M059J (cell line): ENCODE measurements at regions not wholly inside any gene's neighbourhood (a gene's known extent, or its start where the extent isn't known, plus 50 kb on each side); places are given as distances from the start of the nearest gene placed in this dataset.

Source experiments
- DNase-seq: peaks from one replicate; pipeline ENCODE4 v3.0.0-alpha.2; 2012; ENCODE audit warnings: low read depth

- no peak for DNase-seq
These were observed 175.1 kb upstream of the DDX18 start for GRCh38 chr2:117639401-117639800.

- DNase-seq: no peak
These were observed 170.1 kb upstream of the DDX18 start for GRCh38 chr2:117644403-117644802.

GRCh38 chr2:117645458-117645857 lies 169.0 kb upstream of the DDX18 start:
- no peak for DNase-seq

GRCh38 chr2:117646099-117646498 lies 168.4 kb upstream of the DDX18 start:
- DNase-seq: no peak

- DNase-seq: no peak
These were observed 167.6 kb upstream of the DDX18 start for GRCh38 chr2:117646872-117647271.

- DNase-seq: no peak
These were observed 157.9 kb upstream of the DDX18 start for GRCh38 chr2:117656546-117656945.

- no peak for DNase-seq
These were observed 152.9 kb upstream of the DDX18 start for GRCh38 chr2:117661619-117662018.

- no peak for DNase-seq
These were observed 140.3 kb upstream of the DDX18 start for GRCh38 chr2:117674172-117674571.

- DNase-seq: no peak
These were observed 134.5 kb upstream of the DDX18 start for GRCh38 chr2:117679952-117680351.

- no peak for DNase-seq
These were observed 129.6 kb upstream of the DDX18 start for GRCh38 chr2:117684919-117685318.

GRCh38 chr2:117686699-117687098 lies 127.8 kb upstream of the DDX18 start:
- no peak for DNase-seq

- DNase-seq: no peak
These were observed 122.9 kb upstream of the DDX18 start for GRCh38 chr2:117691595-117691994.

GRCh38 chr2:117692001-117692763 lies 122.3 kb upstream of the DDX18 start:
- DNase-seq: no peak

- no peak for DNase-seq
These were observed 121.3 kb upstream of the DDX18 start for GRCh38 chr2:117693154-117693553.

GRCh38 chr2:117693651-117694050 lies 120.8 kb upstream of the DDX18 start:
- no peak for DNase-seq

GRCh38 chr2:117698287-117698686 lies 116.2 kb upstream of the DDX18 start:
- no peak for DNase-seq

GRCh38 chr2:117698819-117699218 lies 115.7 kb upstream of the DDX18 start:
- DNase-seq: no peak

- DNase-seq: no peak
These were observed 114.0 kb upstream of the DDX18 start for GRCh38 chr2:117700471-117700870.

- no peak for DNase-seq
These were observed 113.1 kb upstream of the DDX18 start for GRCh38 chr2:117701365-117701764.

- DNase-seq: no peak
These were observed 112.4 kb upstream of the DDX18 start for GRCh38 chr2:117702098-117702497.

- DNase-seq: no peak
These were observed 110.6 kb upstream of the DDX18 start for GRCh38 chr2:117703858-117704257.

- DNase-seq: no peak
These were observed 109.7 kb upstream of the DDX18 start for GRCh38 chr2:117704818-117705217.

- no peak for DNase-seq
These were observed 106.6 kb upstream of the DDX18 start for GRCh38 chr2:117707874-117708273.

- no peak for DNase-seq
These were observed 101.8 kb upstream of the DDX18 start for GRCh38 chr2:117712684-117713083.
